ENCODE measurements at regions not wholly inside any gene's neighbourhood (a gene's known extent, or its start where the extent isn't known, plus 50 kb on each side); places are given as distances from the start of the nearest gene placed in this dataset.
"Not testable (repeated sequence)": the region's sequence is repeated elsewhere in the genome, so short reads cannot be mapped to it uniquely, and the experiment has no call there.

GRCh38 chr2:65600871-65601270 lies 168.5 kb upstream of the SPRED2 start:
- not testable (repeated sequence) for TF ChIP-seq CTCF, POLR2A (IDR thresholded peaks at IDR 0.05)
